Neural progenitor cell (in vitro differentiated cells): ENCODE measurements at regions not wholly inside any gene's neighbourhood (a gene's known extent, or its start where the extent isn't known, plus 50 kb on each side); places are given as distances from the start of the nearest gene placed in this dataset.

Experiments
- DNase-seq: peaks from one replicate; pipeline ENCODE4 v3.0.0-alpha.2; 2016; ENCODE audit warnings: low spot score
- H2AFZ ChIP-seq: fragments of 200-600 bp; sonication (generic); replicated peaks from 2 replicates; pipeline ENCODE4 v1.6.1; 2016; ENCODE audit warnings: antibody characterized with exemption
- H3F3A ChIP-seq: fragments of 200-600 bp; sonication (generic); 2 replicates; pipeline ENCODE4 v1.6.1; 2016; ENCODE audit warnings: antibody characterized with exemption, low read depth
- H3K27ac ChIP-seq: fragments of 200-600 bp; sonication (generic); 2 replicates; pipeline ENCODE4 v1.5.1; 2016; ENCODE audit warnings: mild to moderate bottlenecking
- H3K27me3 ChIP-seq: fragments of 200-600 bp; sonication (generic); 2 replicates; pipeline ENCODE4 v1.6.1; 2016; ENCODE audit warnings: mild to moderate bottlenecking, moderate library complexity
- H3K36me3 ChIP-seq: fragments of 200-600 bp; sonication (generic); 2 replicates; pipeline ENCODE4 v1.5.1; 2016
- H3K4me1 ChIP-seq: fragments of 200-600 bp; sonication (generic); 2 replicates; pipeline ENCODE4 v1.6.1; 2016; ENCODE audit warnings: mixed run types
- H3K4me2 ChIP-seq: fragments of 200-600 bp; sonication (generic); 2 replicates; pipeline ENCODE4 v1.6.1; 2016
- H3K4me3 ChIP-seq: fragments of 200-600 bp; sonication (generic); 2 replicates; pipeline ENCODE4 v1.5.1; 2016
- H3K79me2 ChIP-seq: fragments of 200-600 bp; sonication (generic); 2 replicates; pipeline ENCODE4 v1.6.1; 2016; ENCODE audit warnings: low read depth
- H3K9ac ChIP-seq: fragments of 200-600 bp; sonication (generic); 2 replicates; pipeline ENCODE4 v1.6.1; 2016
- H3K9me3 ChIP-seq: fragments of 200-600 bp; sonication (generic); 2 replicates; pipeline ENCODE4 v1.5.1; 2016; ENCODE audit warnings: low read depth
- H4K20me1 ChIP-seq: fragments of 200-600 bp; sonication (generic); 2 replicates; pipeline ENCODE4 v1.6.1; 2016; ENCODE audit warnings: low read depth
- H3K27ac Mint-ChIP-seq: 3 replicates; pipeline ENCODE4 v1.8.0; 2021; ENCODE audit warnings: mixed read lengths
- H3K27me3 Mint-ChIP-seq: 2 replicates; pipeline ENCODE4 v1.8.0; 2022; ENCODE audit warnings: low read depth, mild to moderate bottlenecking, inconsistent platforms, moderate library complexity, mixed read lengths; ENCODE audit not compliant: insufficient read depth
- H3K36me3 Mint-ChIP-seq: 3 replicates; pipeline ENCODE4 v1.8.0; 2021; ENCODE audit warnings: mixed read lengths
- H3K4me1 Mint-ChIP-seq: 3 replicates; pipeline ENCODE4 v1.8.0; 2021; ENCODE audit warnings: mixed read lengths
- H3K4me3 Mint-ChIP-seq: 3 replicates; pipeline ENCODE4 v1.8.0; 2021; ENCODE audit warnings: mild to moderate bottlenecking, moderate library complexity, mixed read lengths
- H3K9me3 Mint-ChIP-seq: 3 replicates; pipeline ENCODE4 v1.8.0; 2020; ENCODE audit warnings: mixed read lengths
- CTCF ChIP-seq: fragments of 200-600 bp; sonication (generic); IDR thresholded peaks from 2 replicates; pipeline ENCODE4 v1.5.1; 2017; ENCODE audit warnings: antibody characterized with exemption, mild to moderate bottlenecking
- EZH2 ChIP-seq: fragments of 200-600 bp; sonication (generic); IDR thresholded peaks from 2 replicates; pipeline ENCODE4 v1.6.1; 2017; ENCODE audit warnings: antibody characterized with exemption, mild to moderate bottlenecking, moderate library complexity
- EZH2phosphoT487 ChIP-seq: fragments of 200-600 bp; sonication (generic); IDR thresholded peaks from 2 replicates; pipeline ENCODE4 v1.6.1; 2017; ENCODE audit warnings: antibody characterized with exemption

GRCh38 chr1:218537122-218537913 is 192.2 kb downstream of the TGFB2 start:
- Mint-ChIP-seq H3K4me3 (no peak overlapping the region), H3K4me1 (peaks cover 7% of the 10 kb centered on the region), H3K27me3 (no peaks in the 10 kb centered on the region), H3K27ac (no peak overlapping the region), H3K36me3 (no peaks in the 10 kb centered on the region), H3K9me3 (peaks cover 5% of the 10 kb centered on the region)
- no peaks in the 10 kb centered on the region for H3K27me3 ChIP-seq
- no peak overlapping the region for H3K27ac ChIP-seq
- H4K20me1 ChIP-seq: no peaks in the 10 kb centered on the region
- H3K4me2 ChIP-seq: no peak overlapping the region
- no peaks in the 10 kb centered on the region for H3K9me3 ChIP-seq
- H2AFZ ChIP-seq: no peak overlapping the region
- H3K4me3 ChIP-seq: no peak overlapping the region
- no peak overlapping the region for H3K9ac ChIP-seq
- no peak for DNase-seq
- no peaks in the 10 kb centered on the region for H3K79me2 ChIP-seq
- H3F3A ChIP-seq: no peaks in the 10 kb centered on the region
- H3K36me3 ChIP-seq: no peaks in the 10 kb centered on the region
- TF ChIP-seq CTCF (no peak), EZH2 (no peak), EZH2phosphoT487 (no peak)
- no peaks in the 10 kb centered on the region for H3K4me1 ChIP-seq

GRCh38 chr1:218538341-218538740 is 193.2 kb downstream of the TGFB2 start:
- H3K4me3 ChIP-seq: no peak overlapping the region
- no peak overlapping the region for H3K4me2 ChIP-seq
- H3K79me2 ChIP-seq: no peaks in the 10 kb centered on the region
- Mint-ChIP-seq H3K4me1 (peaks cover 7% of the 10 kb centered on the region), H3K9me3 (peaks cover 3% of the 10 kb centered on the region), H3K4me3 (no peak overlapping the region), H3K27me3 (no peaks in the 10 kb centered on the region), H3K27ac (no peak overlapping the region), H3K36me3 (no peaks in the 10 kb centered on the region)
- TF ChIP-seq CTCF (no peak), EZH2phosphoT487 (no peak), EZH2 (no peak)
- H2AFZ ChIP-seq: no peak overlapping the region
- H3K27ac ChIP-seq: no peak overlapping the region
- H3K27me3 ChIP-seq: no peaks in the 10 kb centered on the region
- no peak for DNase-seq
- H3K9me3 ChIP-seq: no peaks in the 10 kb centered on the region
- no peaks in the 10 kb centered on the region for H3K4me1 ChIP-seq
- no peaks in the 10 kb centered on the region for H3F3A ChIP-seq
- no peaks in the 10 kb centered on the region for H4K20me1 ChIP-seq
- H3K9ac ChIP-seq: no peak overlapping the region
- H3K36me3 ChIP-seq: no peaks in the 10 kb centered on the region

GRCh38 chr1:218546314-218546713 is 201.2 kb downstream of the TGFB2 start:
- Histone ChIP-seq H3K36me3 (no peaks in the 10 kb centered on the region), H3F3A (no peaks in the 10 kb centered on the region), H4K20me1 (no peaks in the 10 kb centered on the region), H3K4me3 (no peak overlapping the region), H3K9me3 (no peaks in the 10 kb centered on the region), H3K4me1 (no peaks in the 10 kb centered on the region), H3K9ac (no peak overlapping the region), H3K27me3 (no peaks in the 10 kb centered on the region), H3K27ac (no peak overlapping the region), H3K4me2 (no peak overlapping the region), H2AFZ (no peak overlapping the region), H3K79me2 (no peaks in the 10 kb centered on the region)
- H3K27me3 Mint-ChIP-seq: peaks cover 2% of the 10 kb centered on the region
- TF ChIP-seq EZH2 (no peak), CTCF (no peak), EZH2phosphoT487 (no peak)
- H3K4me3 Mint-ChIP-seq: no peak overlapping the region
- no peaks in the 10 kb centered on the region for H3K4me1 Mint-ChIP-seq
- no peak overlapping the region for H3K27ac Mint-ChIP-seq
- H3K36me3 Mint-ChIP-seq: no peaks in the 10 kb centered on the region
- peaks cover 4% of the 10 kb centered on the region for H3K9me3 Mint-ChIP-seq
- no peak for DNase-seq
